ENCODE measurements at regions not wholly inside any gene's neighbourhood (a gene's known extent, or its start where the extent isn't known, plus 50 kb on each side); places are given as distances from the start of the nearest gene placed in this dataset.

DNA sequence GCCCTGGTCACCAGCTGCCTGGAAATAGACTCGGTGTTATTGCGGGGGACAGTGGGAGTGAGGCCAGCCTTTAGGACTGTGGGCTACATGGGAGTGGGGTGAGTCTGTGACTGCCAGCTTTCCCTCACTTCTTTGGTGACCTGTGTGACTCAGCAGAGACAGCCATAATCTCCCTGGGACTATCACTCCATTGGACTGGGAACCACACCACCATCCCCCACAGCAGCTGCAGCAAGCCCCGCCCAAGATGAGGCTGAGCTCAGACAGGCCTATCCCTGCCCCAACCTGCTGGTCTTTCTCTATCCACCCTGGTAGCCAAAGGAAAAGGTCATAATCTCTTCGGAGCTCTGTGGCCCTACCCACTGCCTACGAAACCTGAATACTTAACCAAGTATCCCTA is 263.2 kb downstream of the FZD1 start:
- no peak for DNase-seq

DNA sequence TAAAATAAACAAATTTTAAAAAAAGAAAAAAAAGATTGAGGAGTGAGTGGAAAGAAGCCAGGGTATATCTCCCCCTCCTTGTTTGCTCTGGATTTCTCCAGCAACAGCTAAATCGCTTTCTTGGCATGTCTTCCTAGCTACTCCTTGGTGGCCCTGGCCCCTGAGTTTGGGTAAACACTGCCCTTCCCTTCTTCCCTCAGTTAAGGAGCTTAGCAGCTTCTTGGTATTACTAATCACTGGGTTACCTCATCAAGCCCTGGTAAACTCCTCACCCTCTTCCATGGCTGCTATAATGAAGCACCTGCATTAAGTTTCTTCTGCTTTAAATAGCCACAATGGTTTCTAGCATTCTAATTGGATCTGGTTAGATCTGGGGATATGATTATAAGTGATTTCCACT is 269.8 kb downstream of the FZD1 start:
- DNase-seq = no peak

DNA sequence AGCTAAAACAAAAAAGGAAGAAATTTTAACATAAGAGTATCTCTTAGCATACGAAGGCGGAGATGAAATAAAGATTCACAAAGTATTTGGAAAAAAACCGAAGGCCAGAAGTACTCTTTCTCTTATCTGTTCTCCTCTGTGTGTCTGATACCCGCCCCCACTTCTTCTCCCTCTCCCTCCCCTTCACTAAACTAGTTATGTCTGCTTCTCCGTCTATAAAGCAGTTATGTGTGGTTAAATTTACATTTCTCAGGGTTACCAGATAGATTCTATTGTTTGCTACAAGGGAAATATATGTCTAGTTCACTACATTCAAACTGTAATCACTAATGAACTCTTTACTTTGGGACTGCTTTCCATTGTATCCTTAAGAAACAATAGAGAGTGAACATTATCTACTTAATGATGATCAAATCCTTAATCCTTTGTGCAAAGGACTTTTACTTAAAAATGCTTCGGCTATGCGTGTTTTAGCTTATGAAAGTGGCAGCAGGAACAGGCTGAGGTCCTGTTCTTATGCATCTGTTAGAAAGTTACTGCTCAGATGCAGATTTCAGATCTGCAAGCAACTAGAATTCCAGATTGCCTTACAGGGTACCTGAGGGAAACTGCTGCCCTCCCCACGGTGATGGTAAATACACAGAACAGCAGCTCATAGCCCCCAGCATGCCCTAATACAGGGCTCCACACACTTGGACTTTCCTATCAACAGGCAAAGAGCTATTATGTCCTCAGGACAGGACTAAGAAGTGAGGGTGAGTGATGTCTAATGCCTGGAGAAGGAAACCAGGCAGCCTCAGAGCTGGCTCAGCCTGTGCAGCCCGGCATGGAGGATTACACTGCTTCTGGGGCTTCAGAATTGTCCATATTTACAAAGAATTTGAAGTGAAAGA is 273.3 kb downstream of the FZD1 start:
- DNase-seq = no peak

DNA sequence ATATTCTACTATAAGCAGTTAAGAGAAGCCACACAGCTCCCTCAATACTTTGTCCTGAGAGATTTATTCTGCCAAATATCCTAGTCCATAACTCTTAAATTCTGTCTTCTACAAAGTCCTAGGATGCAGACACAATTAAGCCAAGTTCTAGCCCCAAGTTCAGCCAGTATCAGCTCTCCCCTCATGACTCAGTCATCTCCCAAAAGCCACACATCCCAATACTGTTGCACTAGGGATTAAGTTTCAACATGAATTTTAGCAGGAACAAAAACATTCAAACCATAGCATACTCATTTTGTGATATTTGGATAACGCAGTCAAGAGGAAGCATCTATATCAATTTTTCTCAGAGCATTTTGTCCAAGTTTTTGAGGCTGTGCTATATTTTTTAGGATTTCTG is 277.4 kb downstream of the FZD1 start:
- no peak for DNase-seq

DNA sequence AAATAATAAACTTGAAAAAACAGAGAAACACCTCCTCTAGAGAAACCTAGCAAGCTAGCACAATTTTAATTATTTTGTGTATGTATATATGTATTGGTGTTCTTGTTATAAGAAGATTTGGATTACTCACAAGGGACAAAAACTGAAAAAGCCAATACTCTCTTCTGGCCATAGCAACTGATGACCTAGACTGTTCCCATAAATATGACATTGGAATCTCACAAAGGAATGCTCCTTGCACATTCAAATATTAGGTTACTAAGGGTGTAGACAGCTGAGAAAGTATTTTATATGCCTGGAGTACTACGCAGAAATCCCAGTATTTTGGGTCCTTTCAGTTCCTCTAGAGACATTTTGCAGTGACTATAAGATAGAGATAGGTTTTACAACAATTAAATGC is 279.4 kb downstream of the FZD1 start:
- no peak for DNase-seq

DNA sequence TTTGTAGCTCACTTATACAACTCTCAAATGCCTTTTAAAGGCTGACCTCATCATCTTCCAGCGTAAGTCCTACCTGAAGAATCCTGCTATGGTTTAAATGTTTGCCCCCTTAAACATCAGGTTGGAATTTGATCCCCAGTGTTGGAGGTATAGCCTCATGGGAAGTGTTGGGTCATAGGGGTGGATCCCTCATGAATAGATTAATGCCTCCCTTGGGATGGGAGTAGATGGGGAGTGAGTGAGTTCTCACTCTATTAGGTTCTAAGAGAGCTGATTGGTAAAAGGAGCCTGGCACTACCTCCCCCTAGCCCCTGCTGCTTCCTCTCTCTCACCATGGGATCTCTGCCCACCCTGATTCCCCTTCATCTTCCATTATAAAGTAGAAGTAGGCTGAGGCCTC is 285.6 kb downstream of the FZD1 start:
- DNase-seq = no peak

DNA sequence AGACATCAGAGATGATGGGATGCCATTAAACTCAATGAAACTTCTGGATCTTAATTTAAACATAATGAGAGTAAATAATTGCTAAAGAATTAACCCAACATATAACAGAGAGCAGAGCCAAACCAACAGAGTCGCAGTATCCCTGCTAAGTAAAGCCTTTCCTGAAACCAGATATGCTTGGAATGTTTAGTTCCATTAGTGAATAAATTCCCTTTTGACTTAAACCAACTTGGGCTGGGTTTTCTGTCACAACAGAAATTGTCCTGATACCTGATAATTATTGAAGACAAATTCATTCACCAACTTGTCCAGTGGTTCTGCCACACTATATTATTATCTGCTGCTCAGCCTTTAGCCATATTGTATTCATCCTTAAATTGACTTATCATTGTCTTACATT is 286.7 kb downstream of the FZD1 start:
- DNase-seq = no peak

DNA sequence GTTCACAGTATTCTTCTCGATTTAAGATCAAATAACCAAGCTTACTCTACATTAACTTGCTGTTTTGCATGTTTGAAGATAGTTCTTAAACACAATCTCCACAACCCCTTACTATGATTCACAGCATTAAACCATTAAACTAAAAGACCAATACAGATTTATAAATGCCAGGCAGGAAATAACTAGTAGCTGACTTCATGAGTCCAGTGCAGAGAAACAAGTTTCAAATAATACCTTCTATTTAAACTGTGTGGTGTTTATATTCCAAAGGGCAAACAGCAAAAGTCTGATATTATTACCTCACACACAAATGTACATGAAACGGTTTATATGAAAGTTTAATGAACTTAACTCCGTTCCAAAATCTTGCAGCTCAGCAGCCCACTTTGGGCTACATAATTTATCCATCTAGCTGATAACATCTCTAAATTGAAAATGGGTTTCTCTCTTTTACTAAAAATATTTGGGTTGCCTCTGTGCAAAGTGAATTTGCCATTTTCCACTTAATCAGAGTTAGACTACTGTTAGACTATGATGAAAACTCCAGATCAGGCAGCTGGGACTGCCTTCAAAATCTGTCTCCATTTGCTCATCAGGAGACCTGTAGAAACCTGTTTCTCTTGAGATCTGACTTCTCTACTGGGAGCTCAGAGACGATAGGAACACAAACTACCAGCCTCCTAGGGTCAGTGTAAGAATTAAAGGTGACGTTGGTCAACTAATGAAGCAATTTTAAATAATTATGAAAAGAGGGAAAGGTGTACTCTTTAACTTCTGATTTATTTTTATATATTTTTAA is 287.3 kb downstream of the FZD1 start:
- DNase-seq = no peak

DNA sequence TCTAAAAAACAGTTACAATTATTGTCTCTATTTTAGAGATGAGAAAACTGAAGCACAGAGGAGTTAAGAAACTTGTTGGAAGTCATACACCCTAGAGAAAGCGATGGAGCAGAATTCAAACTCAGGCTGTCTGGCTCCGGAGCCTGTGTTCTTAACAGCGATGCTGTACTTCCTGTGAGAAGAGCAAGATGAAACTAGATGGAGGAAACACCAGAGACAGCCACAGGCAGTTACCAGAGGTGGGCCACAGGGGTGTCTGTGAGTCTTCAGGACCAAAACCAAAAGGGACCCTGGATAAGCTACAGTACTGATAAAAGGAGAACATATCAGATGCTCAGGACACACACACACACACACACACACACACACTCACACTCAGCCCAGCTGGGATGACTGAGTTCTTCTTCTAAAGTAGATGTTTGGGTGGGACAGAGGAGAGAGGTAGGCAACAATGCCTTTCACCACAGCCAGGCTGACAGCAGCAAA is 289.2 kb downstream of the FZD1 start:
- DNase-seq = no peak

DNA sequence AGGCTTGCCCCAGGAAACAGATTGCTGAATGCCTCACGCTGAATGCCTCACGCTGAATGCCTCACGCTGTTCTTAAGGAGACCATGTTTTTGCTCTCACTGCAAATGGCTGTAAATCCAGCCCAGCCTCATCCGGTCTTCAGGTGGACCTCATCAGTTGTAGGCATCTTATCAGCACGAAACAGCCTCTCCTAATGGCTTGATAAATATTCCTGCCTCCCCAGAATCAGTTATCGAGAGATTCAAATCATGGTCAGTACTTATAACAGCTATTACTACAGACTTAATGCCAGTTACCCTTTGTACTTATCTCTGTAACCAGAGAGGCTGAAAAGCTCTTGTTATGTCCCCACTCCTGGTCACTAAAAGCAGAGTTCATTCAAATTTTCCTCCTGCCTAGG is 290.6 kb downstream of the FZD1 start:
- no peak for DNase-seq

DNA sequence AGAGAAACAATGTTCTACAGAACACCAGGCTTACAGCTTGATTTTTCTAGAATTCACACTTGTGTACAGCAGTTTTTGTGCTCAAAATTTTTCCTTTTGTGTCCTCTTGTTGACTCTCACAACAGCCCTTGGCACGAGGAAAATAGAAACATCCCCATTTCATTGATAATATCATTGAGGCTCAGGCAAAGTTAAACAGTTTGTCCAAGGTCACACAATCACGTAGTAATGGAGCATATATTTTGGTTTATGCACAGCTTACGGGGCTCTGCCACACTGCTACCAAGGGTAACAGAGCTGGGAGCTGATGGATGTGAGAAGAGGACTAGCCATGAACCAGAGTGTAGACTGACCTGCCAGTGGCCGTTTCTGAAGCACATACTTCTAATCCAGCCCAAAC is 292.0 kb downstream of the FZD1 start:
- no peak for DNase-seq

DNA sequence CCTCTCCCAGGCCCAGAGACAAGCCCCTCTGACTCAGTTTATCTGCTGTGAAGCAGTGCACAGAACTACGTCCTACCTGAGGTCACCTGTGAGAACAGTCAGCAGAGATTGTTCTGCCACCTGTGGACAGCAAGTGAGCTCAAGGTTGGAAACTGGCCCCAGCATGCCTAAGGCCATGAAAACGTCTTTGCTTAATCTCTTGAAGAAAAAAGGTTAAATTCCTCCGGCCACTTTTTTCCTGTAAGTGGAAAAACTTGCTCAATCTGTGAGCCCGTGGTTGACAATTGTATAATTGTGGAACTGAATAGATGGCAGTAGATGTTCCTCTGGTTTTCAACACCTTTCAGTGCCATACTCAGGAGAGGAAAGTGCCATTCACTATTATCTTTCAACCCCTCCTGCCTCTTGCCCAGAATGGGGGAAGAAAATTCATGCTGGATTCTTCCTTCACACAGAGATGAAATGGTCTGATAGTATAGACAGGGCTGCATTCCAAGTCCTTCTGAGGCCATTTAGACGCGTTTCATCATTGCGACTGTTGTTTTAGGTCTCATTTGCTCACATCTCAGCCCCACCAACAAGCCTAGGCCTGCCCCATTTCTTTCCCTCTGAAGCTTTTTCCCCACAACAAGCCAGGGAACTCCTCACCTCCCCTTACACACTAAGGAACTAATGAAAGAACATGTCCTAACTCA is 292.9 kb downstream of the FZD1 start:
- peak; percentile 4 for DNase-seq

DNA sequence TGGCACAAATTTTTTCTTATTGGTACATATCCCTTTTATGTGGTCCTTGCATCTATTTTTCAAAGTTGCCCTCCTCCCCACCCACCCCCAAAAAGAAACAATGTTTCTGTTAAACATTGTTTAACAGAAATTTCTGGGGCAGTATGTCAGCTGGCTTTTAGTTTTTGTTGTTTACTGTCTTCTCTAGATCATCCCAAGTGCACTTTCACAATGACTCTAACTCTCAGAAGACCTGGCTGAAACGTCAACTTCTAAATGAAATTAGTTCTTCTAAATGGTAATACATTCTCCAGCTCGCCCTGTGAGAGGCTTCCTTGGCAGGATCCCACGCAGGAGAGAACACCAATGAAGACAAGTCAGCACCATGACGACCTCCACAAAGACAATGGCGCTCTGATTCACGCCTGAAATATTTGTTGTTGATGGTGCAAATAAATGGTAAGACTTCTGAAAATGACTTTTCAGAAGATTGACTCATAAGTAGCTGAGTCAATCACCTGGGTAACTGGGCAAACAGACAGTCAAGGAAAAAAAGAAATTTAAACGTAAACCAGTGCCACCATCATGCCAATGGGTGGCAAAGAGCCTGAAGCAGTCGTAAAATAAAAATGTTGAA is 293.7 kb downstream of the FZD1 start:
- DNase-seq = no peak

DNA sequence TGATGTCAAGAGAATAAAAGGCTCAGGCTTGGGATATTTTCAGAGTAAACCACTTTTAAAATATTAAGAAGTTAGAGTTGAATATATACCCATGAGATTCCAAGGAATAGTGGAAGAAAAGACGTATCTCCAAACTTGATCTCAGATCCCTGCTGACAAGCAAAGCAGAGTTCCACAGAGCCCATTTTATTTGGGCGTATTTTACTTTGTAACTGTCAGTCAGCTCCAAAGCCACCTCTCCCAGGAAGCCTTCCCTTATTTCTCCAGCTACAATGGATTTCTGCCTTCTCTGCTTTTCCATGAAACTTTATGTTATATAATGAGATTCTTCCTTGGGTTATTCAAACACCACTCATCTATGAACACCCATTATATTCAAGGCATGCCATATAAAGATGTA is 295.7 kb downstream of the FZD1 start:
- no peak for DNase-seq

DNA sequence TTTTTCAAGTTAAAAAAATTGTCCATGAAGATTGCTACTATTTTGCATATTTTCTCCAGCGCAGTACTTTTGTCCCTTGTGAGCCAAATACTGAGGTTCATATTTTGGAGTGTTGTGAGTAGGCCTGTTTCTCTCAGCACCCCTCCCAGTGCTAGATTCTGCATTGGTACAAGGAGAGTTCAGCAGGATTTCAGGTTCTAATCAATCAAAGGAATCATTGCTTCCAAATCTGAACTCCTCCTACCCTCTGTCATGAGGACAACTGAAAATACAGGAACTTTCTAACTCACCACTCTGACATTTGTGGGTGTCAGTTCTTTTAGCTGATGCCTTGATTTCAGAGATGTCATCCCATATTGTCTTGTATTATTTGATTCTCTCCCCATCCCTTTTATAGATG is 299.9 kb downstream of the FZD1 start:
- no peak for DNase-seq

DNA sequence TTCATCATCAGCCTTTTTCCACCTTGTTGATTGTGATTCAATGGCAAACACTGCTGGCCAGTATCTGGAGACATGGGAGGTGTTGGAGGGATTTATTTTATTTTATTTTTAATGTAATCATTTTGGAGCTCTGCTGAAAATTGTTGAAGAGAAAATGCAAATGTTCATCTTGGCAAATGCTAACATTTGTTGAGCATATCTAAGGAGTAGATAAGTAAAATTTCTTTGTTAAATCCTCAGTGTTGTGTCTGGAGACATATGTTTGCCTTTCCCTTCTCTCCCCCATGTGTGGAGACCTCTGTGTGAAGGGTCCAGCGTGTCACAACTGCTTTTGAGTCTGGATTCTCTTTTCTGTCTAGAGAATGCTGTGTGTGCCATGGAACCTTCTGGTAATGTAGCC is 300.3 kb downstream of the FZD1 start:
- DNase-seq = no peak

DNA sequence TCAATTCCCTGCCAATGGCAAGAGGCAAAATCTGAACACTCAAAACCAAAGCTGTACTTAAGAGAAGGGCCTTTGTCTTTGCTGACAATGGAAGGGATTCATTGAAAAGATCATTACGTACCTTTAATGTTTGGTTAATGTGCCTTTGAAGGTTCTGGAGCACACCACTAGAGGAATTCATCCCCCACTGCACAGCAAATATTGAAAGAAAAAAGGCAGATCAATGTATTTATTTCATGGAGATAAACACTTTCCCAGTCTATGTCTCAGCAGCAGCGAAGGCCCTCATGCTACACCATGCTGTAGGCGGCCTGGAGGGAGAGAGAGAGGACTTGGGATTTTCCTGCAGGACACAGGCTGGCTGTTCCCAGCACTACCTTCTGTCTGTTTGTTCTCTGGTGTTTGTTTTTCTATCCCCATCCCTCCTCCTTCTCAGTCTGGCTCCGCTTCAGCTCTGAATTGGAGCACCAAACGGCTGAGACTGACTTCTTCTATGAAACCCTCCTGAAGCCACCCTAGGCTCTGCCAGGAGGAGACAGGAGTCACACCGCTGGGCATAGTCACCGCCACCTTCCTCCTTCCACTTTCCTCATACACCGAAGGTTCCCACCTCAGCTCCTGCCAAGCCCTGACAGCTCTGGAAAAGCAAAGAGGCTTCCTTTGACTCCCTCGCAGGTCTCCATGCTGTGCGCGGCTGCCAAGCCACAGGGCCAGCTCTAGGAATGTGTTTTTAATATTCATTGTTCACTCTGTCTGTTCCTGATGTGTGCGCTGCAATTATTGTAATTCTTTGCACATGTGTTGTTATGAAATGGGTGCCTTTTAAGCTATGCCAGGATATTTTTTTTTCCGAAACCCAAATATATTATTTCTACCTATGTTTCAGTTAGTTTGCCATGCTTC is 301.5 kb downstream of the FZD1 start:
- peak; percentile 89 for DNase-seq

DNA sequence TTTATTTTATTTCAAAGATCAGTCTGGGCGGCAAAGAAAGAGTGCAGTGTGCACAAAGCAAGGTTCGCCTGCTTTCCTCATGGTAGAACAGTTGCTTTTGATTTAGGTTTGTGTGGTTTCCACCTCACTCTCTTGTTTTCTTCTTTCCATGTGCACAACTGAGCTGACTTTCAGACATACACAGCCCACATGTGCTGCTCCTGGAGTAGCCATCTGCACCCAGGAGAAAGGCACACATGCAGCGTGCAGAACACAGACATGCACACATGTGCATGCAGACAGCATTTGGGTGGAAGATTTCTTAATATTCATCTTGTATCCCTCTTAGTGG is 302.1 kb downstream of the FZD1 start:
- DNase-seq = peak; percentile 89

DNA sequence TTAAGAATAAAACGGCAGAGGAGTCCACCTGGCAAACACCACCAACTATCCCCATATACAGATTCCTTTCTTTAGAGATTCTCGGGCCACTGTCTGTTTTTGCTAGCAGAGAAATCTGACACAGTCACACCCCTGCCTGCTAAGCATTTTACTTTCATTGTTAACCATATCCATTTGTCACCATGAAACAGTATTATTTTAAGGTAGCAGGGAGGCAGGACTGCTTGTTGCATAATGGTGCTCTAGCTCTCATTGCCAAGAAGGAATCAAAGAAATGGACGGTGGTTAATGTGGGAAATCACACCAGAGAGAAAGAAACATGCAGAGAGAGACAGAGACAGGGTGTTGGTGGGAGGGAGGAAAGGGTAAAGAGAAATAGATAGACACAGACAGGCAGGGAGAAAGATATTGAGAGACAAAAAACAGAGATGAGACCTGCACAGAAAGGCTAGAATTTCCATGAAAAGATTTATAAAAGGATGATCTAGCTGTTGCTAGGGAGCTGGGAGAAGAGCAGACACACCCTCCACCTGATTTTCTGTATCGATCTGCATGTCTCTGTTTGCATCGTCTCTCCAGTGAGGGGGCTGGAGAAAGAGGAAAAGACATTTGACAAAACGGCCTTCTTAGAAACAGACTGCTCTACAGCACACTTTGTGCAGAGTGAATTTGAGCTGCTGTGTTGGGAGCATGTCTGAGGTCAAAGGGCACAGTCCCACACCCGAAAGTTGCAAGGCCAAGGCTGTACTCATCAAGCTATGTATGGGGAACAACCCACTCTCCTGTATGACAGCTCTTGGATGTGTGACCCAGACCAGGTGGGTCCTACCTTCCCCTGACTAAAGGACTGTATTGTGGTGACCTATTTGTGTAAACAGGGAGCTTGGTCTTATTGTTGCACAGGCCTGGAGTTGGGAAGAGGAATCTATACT is 303.1 kb downstream of the FZD1 start:
- DNase-seq = no peak

DNA sequence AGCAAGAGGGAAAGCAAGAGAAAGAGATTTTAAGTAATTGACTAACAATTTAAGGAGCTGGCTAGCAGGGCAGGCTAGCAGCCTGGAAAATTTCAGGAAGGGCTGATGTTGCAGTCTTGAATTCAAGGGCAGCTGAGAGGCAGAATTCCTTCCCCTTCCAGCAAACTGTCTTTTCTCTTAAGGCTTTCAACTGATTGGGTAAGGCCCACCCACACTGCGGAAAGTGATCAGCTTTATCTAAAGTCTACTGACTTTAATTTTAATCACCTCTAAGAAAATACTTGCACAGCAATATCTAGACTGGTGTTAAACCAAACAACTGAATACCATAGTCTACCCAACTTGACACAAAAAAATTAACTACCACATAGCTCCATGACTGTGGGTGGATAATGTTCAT is 303.9 kb downstream of the FZD1 start:
- no peak for DNase-seq

All from skin of body (tissue), 1 donor.